ENCODE measurements at regions not wholly inside any gene's neighbourhood (a gene's known extent, or its start where the extent isn't known, plus 50 kb on each side); places are given as distances from the start of the nearest gene placed in this dataset.

DNA sequence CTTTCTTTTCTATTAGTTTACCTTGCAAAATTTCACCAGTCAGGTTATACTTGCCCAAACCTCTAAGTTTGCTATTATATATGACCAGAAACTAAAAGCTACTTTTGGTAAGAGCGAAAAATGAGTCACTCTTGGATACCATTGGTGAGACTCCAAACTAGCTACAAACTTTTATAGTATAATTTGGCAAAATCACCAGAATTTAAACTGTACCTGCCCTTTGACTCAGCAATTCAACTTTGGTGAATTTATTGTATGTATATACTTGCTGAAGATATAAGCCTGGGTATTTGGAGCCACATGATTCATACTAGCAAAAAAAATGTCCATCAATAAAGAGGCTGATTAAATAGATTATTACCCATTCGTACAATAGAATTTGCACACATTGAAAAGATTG lies 178.7 kb upstream of the STEAP1 start:
- H3K4me1 Mint-ChIP-seq: no peaks in the 10 kb centered on the region
- H3K27ac Mint-ChIP-seq: no peak overlapping the region
- H3K9me3 Mint-ChIP-seq: no peaks in the 10 kb centered on the region
- H3K27me3 Mint-ChIP-seq (ENCODE audit: low read depth): no peaks in the 10 kb centered on the region
- TF ChIP-seq, protein P1, sequence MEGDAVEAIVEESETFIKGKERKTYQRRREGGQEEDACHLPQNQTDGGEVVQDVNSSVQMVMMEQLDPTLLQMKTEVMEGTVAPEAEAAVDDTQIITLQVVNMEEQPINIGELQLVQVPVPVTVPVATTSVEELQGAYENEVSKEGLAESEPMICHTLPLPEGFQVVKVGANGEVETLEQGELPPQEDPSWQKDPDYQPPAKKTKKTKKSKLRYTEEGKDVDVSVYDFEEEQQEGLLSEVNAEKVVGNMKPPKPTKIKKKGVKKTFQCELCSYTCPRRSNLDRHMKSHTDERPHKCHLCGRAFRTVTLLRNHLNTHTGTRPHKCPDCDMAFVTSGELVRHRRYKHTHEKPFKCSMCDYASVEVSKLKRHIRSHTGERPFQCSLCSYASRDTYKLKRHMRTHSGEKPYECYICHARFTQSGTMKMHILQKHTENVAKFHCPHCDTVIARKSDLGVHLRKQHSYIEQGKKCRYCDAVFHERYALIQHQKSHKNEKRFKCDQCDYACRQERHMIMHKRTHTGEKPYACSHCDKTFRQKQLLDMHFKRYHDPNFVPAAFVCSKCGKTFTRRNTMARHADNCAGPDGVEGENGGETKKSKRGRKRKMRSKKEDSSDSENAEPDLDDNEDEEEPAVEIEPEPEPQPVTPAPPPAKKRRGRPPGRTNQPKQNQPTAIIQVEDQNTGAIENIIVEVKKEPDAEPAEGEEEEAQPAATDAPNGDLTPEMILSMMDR (IDR thresholded peaks at IDR 0.05; ENCODE audit: unreplicated experiment in 3 of 3): no peak
- H3K36me3 Mint-ChIP-seq (ENCODE audit: low read depth): no peaks in the 10 kb centered on the region
- no peak overlapping the region for H3K4me3 Mint-ChIP-seq

DNA sequence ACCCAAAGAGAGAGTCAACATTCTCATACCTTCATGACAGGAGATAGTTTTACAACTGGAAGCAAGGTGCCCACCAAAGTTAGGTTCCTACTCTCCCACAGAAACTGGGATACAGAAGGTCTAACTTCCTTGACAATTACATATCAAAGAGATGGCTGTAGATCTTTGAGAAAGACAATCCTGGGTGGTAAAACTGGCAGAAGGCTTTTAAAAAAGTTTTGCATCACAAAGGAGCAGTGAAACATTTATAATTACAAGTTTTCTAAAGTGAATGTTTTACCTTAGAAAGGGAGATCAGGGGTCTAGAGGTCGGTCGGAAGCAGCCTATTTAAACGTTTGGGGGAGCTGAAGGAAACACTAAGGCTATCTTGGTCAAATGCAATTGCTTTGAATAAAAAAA lies 166.6 kb upstream of the STEAP1 start:
- TF ChIP-seq, protein P1 (IDR thresholded peaks at IDR 0.05; ENCODE audit: unreplicated experiment in 3 of 3): no peak
- Mint-ChIP-seq H3K36me3 (ENCODE audit: low read depth) (no peaks in the 10 kb centered on the region), H3K4me1 (no peaks in the 10 kb centered on the region), H3K27me3 (ENCODE audit: low read depth) (no peaks in the 10 kb centered on the region), H3K27ac (no peak overlapping the region), H3K9me3 (peaks cover 5% of the 10 kb centered on the region), H3K4me3 (no peak overlapping the region)

DNA sequence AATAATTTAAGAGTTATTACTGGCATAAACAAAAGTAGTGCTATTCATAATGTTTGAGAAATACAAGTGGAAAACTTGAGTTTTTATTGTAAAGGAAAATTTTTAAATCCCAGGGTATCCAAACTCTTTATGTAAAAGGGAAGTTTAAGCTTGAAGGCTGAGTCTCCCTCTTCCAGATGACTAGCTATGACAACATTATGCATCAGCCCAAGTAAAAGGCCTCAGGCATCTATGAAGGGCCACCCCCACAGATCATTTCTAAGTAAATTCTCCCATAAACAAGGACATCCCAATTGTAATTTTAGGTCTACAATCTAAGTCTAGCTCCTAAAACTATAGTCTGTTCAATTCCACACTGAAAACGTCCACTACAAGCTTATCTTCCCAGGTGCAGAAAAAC lies 166.2 kb upstream of the STEAP1 start:
- Mint-ChIP-seq H3K27ac (no peak overlapping the region), H3K9me3 (peaks cover 5% of the 10 kb centered on the region), H3K4me3 (no peak overlapping the region), H3K27me3 (ENCODE audit: low read depth) (no peaks in the 10 kb centered on the region), H3K4me1 (no peaks in the 10 kb centered on the region), H3K36me3 (ENCODE audit: low read depth) (no peaks in the 10 kb centered on the region)
- TF ChIP-seq, protein P1 (IDR thresholded peaks at IDR 0.05; ENCODE audit: unreplicated experiment in 3 of 3): no peak

DNA sequence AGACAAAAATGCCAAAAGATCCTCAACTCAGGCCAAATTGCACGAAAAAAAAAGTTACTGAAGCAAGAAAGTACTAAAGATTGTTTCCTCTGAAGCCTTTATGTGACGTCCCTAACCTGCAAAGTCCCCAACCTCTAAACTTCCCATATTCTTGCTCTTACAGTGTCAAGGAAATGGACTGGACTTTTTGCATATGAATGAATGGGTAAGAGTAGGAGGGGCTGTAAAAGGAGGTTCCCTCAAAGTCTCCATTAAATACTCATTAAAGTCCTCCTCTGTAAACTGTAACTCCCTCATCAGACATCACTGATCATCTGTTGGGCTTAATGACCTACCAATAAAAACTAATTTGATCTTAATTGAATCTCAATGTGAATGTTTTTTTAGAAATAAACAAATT lies 164.8 kb upstream of the STEAP1 start:
- H3K27me3 Mint-ChIP-seq (ENCODE audit: low read depth): no peaks in the 10 kb centered on the region
- H3K4me1 Mint-ChIP-seq: no peaks in the 10 kb centered on the region
- no peak overlapping the region for H3K4me3 Mint-ChIP-seq
- peaks cover 2% of the 10 kb centered on the region for H3K9me3 Mint-ChIP-seq
- no peaks in the 10 kb centered on the region for H3K36me3 Mint-ChIP-seq (ENCODE audit: low read depth)
- TF ChIP-seq, protein P1 (IDR thresholded peaks at IDR 0.05; ENCODE audit: unreplicated experiment in 3 of 3): no peak
- no peak overlapping the region for H3K27ac Mint-ChIP-seq

DNA sequence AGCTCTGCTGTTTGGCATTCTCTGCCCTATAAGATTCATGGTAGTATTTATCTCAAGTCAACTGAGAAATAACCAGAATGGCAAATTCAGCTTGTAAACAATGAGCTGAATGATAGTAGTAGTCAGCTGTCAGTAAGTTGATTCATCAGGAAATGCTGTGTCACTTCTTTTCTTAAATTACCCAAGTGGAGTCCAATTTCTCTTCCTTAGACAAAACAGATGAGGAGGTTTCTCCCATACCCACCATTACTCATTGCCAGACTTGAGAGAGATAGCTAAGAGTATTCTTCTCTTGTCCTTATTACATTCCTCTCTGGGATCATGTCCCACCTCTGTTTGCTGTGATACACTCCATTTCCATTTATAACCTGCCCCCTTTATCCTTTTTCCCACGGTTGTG lies 159.8 kb upstream of the STEAP1 start:
- Mint-ChIP-seq H3K4me3 (no peak overlapping the region), H3K9me3 (peaks cover 4% of the 10 kb centered on the region), H3K27me3 (ENCODE audit: low read depth) (no peaks in the 10 kb centered on the region), H3K4me1 (no peaks in the 10 kb centered on the region), H3K27ac (no peak overlapping the region), H3K36me3 (ENCODE audit: low read depth) (no peaks in the 10 kb centered on the region)
- TF ChIP-seq, protein P1 (IDR thresholded peaks at IDR 0.05; ENCODE audit: unreplicated experiment in 3 of 3): no peak

DNA sequence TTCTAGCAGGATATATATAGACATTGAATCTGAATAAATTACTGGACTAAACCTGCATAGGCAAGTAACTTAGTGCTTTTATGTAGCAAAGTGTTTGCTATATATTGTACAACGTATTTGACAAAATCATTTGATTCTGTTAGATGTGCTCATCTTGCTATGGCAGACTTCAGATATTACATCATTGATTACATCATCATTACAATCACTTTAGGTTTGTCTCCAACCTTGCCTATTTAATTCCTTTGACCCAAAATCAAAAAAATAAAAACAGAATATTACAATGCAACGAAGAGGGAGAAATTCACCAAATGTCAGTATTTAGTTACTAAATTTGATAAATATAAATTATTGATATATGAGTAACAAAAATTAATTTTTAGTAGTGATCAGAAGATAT lies 155.7 kb upstream of the STEAP1 start:
- Mint-ChIP-seq H3K27ac (no peak overlapping the region), H3K27me3 (ENCODE audit: low read depth) (no peaks in the 10 kb centered on the region), H3K4me3 (no peak overlapping the region), H3K36me3 (ENCODE audit: low read depth) (no peaks in the 10 kb centered on the region), H3K9me3 (peaks cover 2% of the 10 kb centered on the region), H3K4me1 (no peaks in the 10 kb centered on the region)
- TF ChIP-seq, protein P1 (IDR thresholded peaks at IDR 0.05; ENCODE audit: unreplicated experiment in 3 of 3): no peak

Data from nephron (organoid).